ENCODE measurements at regions not wholly inside any gene's neighbourhood (a gene's known extent, or its start where the extent isn't known, plus 50 kb on each side); places are given as distances from the start of the nearest gene placed in this dataset.
"Not testable (repeated sequence)": the region's sequence is repeated elsewhere in the genome, so short reads cannot be mapped to it uniquely, and the experiment has no call there.

DNA sequence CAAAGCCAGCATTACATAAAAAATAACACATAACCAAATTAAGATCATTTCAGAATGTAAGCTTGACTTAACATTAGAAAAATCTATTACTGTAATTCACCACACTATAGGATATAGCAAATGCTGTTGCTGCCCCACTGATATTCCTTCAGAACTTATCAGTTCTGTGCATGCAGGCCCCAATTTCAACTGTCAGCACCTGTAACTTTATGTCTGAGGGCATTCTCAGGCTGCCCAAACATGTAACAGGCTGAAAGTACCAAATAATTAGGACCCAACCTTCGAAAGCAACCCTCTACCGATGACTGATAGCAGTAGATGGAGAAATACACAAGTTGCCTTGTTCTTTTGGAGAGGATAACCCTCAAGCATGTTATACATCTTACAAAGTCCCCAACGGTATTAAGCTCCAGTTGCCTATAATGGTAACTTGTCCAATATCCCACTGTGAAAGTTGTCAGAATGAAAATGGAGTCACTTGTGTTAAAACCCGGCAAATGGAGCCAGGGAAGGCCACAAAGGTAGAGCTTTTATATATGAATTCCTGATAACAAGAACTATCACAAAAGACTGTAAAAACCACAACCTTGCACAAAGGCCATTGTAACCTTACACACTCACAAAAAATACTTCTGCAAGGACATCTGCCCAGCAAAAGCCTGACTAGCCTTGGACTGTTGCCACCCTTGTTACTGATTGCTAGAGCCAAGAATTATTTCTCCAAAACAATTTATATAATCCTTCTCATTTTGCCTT is 66.9 kb upstream of the ZNF746 start:
- no peak for FAIRE-seq

DNA sequence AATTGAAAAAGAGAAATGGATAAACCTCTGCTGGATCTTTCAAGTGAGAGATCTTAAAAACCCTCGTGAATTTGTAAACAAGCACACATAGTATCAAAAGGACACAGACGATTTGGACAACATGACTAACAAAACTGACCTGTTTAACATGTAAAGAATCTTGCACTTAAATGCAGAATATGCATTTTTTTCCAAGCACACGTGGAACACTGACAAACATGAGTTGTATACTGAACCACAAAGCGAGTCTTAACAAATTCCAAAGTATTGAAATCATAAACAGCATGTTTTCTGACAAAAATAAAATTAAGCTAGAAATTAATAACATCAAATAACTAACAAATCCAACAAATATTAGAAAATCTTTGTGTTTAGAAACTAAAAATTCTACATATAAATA is 65.0 kb upstream of the ZNF746 start:
- FAIRE-seq: peak; percentile 64

GRCh38 chr7:149561072-149561471 is 63.5 kb upstream of the ZNF746 start:
- FAIRE-seq: no peak

DNA sequence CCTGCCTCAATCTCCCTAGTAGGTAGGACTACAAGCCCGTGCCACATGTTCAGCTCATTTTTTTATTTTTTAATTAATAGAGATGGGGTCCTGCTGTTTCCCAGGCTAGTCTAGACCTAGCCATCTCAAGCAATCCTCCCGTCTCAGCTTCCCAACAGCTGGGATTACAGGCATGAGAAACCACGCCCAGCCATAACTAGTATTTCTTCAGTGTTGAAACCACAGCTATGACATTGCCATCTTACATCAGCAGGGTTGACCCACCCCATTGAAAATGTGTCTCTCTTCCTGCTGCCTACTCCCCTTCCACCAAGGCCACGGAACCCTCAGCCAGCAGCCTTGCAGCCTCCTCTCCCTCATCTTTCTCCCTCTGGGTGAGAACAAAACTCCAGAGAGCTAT is 62.1 kb upstream of the ZNF746 start:
- no peak for FAIRE-seq

DNA sequence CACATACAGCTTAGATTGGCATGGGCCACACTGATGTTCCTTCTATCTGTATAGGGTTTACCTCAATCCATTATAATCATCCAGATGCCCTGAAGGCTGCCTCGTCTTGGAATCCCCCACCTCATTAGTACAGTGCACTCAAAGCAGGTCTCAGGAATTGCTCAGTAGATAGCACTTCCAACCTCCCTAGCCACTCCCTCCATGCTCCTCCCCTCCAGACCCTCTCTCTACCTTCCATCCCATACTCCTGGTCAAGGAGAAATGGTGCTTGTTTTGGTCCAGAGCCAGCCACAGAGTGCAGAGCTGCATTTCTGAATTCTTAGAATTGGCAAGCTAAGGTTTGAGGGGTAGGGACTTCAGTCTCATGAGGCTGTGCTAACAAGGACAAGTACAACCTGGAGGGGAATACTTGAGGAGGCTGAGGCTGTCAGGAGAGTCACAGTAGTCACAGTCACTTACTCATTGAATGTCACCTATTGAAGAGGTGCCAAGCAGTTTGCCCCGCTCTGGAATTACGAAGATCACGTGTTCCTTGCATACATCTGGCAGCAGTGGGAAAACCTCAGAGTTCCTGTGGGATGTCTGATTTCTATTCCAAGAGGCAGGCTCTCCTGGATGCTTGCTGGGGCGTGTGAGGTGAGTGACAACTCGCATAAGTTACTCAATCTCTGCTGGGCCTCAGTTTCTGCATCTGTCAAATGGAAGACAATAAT is 60.7 kb upstream of the ZNF746 start:
- FAIRE-seq: no peak

DNA sequence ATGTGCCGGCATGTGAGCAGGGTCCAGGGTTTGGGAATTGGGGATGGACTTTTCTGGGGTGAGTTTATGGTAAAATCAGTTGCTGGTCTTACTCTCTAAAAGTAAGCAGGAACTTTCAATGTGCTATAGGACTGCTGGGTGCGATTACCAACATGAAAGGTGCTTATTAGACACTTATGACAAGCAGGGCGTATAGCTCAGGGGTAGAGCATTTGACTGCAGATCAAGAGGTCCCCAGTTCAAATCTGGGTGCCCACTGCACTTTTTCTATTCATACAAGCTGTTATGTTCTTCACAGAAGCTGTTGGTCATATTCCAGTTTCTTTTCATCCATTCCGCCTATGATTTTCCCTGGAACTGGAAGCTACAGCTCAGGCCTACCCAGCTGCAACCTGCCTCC is 58.9 kb upstream of the ZNF746 start:
- FAIRE-seq: not testable (repeated sequence)

GRCh38 chr7:149554821-149555220 is 57.2 kb upstream of the ZNF746 start:
- FAIRE-seq: not testable (repeated sequence)

DNA sequence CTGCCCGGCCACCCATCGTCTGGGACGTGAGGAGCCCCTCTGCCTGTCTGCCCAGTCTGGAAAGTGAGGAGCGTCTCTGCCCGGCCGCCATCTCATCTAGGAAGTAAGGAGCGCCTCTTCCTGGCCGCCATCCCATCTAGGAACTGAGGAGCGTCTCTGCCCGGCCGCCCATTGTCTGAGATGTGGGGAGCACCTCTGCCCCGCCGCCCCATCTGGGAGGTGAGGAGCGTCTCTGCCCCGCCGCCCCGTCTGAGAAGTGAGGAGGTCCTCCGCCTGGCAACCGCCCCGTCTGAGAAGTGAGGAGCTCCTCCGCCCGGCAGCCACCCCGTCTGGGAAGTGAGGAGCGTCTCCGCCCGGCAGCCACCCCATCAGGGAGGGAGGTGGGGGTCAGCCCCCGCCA is 56.4 kb upstream of the ZNF746 start:
- FAIRE-seq: not testable (repeated sequence)

GRCh38 chr7:149552799-149553198 is 55.2 kb upstream of the ZNF746 start:
- FAIRE-seq: no peak

Data from endometrium (tissue), 2 donors.